ENCODE measurements at regions not wholly inside any gene's neighbourhood (a gene's known extent, or its start where the extent isn't known, plus 50 kb on each side); places are given as distances from the start of the nearest gene placed in this dataset.

- no peak for DNase-seq (ENCODE audit: low read depth)
Observed at GRCh38 chr1:39136638-39137037, 67.9 kb upstream of the MACF1 start.

DNA sequence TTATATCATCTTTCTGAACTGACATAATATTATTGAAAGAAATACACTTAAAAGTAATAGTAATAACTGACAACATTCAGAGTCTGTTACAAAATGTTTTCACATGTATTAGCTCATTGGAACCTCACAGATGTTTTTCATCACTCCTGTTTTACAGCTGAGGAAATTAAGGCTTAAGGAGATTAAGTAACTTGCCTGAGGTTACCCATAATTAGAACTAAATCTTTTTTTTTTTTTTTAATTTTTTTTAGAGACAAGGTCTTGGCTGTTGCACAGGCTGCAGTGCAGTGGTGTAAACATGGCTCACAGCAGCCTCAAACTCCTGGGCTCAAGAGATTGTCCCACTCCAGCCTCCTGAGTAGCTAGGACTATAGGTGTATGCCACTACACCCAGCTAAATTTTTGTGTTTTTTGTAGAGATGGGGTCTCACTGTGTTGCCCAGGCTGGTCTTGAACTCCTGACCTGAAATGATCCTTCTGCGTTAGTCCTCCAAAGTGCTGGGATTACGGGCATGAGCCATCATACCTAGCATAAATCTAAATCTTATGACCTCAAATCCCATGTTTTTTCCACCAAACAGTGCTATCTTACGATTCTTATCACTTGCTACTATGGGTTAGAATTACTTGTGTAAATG is 64.7 kb upstream of the MACF1 start:
- DNase-seq (ENCODE audit: low read depth): no peak

DNA sequence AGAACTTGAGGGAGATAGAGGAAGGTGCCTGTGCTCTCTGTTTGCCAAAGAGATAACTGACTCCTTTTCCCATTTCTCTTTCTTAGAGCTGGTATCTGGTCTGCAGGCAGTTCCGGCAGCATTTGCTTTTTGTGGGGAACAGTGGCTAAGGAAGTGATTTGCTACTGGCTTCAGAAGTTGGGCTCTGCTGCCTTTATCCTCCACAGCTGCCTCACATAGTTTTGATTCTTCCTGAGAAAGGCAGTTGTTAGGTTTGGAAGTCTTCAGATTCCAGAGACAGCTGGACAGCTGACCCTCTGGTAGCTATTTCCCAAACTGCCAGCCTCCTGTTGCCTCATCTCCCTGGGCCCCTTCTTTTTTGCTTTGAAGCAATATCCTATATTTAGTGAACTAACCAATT is 62.6 kb upstream of the MACF1 start:
- no peak for DNase-seq (ENCODE audit: low read depth)

DNA sequence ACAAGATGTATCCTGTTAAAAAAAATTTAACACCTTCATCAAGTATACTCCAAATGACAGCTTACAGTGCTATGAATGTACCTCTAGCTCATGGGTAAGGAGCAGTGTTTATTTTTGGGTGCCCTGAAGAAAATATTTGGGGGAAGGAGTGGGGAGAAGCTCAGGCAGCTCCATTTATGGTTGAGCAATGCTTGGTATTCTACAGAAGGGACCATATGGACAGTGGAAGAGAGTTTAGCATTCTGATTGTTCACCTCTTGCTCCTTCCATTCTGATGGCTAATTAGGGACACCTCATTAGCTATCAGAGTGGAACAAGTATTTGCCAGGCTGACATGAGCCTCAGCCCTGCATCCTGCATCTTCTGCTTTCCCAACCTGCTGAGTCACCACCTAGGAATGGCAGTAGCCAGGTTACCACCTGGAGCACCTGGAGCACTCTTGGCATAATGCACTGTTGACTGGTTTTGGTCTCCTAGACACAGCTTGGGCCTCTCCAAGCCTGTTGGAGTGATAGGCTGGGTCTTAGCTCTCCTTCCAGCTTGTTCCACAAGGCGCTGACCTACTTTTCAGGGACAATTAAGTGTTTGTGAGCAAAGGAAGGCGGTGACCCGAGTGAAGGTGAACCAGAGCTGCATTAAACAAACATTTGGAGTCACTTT is 62.0 kb upstream of the MACF1 start:
- DNase-seq (ENCODE audit: low read depth): no peak

- DNase-seq (ENCODE audit: low read depth): no peak
Observed at GRCh38 chr1:39144924-39145323, 59.6 kb upstream of the MACF1 start.

DNA sequence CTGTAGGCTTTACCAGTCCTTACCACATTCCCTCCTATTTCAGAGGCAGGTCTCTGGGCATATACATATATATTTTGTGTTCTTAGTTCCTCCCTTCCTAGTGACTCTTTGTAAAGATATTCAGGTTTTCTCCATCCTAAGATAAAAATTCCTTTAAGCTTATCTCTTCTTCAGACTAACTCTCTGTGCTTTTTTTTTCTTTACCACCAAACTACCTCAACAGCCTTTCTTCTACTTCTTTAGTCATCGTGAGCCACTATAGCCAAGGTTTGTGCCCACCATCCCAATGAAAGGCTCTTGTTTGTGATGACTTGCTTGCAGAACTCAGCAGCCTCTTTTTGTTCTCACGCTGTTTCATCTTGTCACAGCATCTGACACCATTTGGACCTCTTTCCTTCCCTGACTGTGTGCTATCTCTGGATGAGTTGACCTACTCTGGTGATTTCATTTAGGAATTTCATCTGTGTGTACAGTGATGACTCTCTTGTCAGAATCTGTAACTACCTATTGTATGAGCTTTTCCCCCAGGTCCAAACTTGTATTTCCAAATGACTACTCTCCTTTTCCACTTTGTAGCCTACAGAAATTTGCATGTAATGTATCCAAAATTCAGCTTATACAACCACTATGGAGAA is 59.0 kb upstream of the MACF1 start:
- no peak for DNase-seq (ENCODE audit: low read depth)

DNA sequence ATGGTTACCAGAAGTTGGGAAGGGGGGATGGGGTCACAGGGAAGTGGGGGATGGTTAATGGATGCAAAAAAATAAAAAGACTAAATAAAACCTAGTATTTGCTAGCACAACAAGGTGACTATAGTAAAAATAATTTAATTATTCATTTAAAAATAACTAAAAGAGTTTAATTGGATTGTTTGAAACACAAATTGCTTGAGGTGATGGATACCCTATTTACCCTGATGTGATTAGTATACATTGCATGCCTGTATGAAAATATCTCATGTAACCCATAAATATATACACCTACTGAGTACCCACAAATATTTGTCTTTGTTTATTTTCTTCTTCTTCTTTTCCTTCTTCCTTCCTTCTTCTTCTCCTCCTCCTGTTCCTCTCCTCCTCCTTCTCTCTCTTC is 57.8 kb upstream of the MACF1 start:
- DNase-seq (ENCODE audit: low read depth): no peak

DNA sequence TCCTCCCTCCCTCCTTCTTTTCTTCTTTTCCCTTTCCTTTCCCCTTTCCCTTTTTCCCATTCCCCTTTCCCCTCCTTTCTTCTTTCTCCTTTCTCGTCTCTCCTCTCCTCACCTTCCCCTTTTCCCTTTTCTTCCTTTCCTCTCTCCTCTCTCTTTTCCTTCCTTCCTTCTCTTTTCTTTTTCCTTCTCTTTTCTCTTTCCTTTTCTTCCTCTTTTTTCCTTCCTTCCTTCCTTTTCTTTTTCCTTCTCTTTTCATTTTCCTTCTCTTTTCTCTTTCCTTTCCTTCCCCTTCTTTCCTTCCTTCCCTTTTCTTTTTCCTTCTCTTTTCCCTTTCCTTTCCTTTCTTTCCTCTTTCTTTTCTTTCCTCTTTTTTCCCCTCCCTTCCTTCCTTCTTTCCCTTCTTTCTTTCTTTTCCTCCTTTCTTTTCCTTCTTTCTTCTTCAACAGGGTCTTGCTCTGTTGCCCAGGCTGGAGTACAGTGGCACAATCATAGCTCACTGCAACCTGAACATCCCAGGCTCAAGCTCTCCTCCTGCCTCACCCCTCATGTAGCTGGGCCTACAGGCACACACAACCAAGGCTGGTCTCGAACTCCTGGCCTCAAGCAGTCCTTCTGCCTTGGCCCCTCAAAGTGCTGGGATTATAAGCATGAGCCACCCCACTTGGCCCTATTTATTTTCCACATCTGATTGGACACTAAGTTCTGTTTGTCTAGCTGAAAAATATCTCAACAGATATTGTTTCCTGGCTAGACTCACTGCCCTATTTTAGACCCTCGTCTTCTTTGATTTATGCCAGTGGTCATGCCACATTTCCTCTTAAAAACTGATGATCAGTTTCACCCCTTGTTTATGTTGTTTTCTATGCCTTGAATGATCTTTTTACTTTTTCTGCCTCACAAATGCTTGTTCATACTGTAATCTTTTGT is 57.1 kb upstream of the MACF1 start:
- no peak for DNase-seq (ENCODE audit: low read depth)

- no peak for DNase-seq (ENCODE audit: low read depth)
Observed at GRCh38 chr1:39148942-39149341, 55.6 kb upstream of the MACF1 start.

- DNase-seq (ENCODE audit: low read depth): no peak
Observed at GRCh38 chr1:39149509-39149908, 55.0 kb upstream of the MACF1 start.

DNA sequence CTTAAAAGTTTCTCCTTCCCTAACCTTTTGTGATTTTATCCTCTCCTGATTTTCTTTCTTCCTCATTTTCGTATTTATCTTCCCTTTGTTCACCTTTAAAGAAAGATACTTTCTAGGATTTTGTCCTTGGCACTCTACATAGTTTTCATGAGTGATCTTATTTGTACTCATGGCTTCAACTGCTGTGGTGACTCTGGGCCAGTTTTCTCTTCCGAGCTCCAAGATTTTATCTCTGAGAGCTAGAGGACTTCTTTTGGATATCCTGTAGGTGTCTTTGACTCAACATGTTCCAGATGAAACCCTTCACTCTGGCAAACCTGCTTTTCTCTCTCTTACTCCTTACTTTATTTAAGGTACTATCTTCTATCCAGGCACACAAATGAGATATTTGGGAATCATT is 53.7 kb upstream of the MACF1 start:
- DNase-seq (ENCODE audit: low read depth): no peak

- DNase-seq (ENCODE audit: low read depth): no peak
Observed at GRCh38 chr1:39151267-39151666, 53.2 kb upstream of the MACF1 start.

DNA sequence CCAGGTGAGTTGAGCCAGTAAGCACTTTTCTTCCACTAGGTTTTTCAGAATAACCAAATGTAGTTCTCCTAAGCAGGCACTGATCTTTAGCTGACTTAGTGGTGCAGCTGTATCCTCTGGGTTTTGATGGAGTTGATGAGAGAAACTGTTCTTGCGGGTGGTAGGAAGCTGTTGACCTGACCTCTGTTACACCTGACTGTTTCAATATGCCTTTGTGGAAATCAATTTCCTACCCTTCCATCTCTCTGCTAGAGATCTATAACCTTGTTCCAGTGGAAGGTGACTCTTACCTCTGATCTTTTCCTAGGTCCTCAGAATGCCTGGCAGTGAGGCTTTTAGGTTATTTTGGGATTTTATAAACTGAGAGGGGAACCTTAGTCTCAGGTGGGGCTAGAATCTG is 51.6 kb upstream of the MACF1 start:
- no peak for DNase-seq (ENCODE audit: low read depth)

GRCh38 chr1:39153684-39154083 is 50.8 kb upstream of the MACF1 start:
- DNase-seq (ENCODE audit: low read depth): no peak

GRCh38 chr1:39154553-39155421 is 49.7 kb upstream of the MACF1 start:
- no peak for DNase-seq (ENCODE audit: low read depth)
